H1 (cell line): ENCODE measurements at regions not wholly inside any gene's neighbourhood (a gene's known extent, or its start where the extent isn't known, plus 50 kb on each side); places are given as distances from the start of the nearest gene placed in this dataset.

Experiments used
- CTCF ChIA-PET: fragments of 300-600 bp; sonication (Branson Sonifier 250); formaldehyde crosslinking; loops from one replicate; lab custom pipeline; 2021; ENCODE audit not compliant: partially characterized antibody; lab: Charles Lee
- POLR2A ChIA-PET: fragments of 300-600 bp; sonication (Branson Sonifier 250); formaldehyde crosslinking; loops from one replicate; lab custom pipeline; 2021; ENCODE audit warnings: inconsistent platforms; ENCODE audit not compliant: partially characterized antibody; lab: Charles Lee
- DNase-seq, 2 experiments: peaks; one replicate each; pipeline versions ENCODE4 v3.0.0 to v3.0.0-alpha.2; 2010 to 2022; ENCODE audit warnings: low spot score in 2 of 2, low read depth in 1 of 2, mixed read lengths in 1 of 2
- FAIRE-seq: peaks from 2 replicates; lab custom pipeline; 2011; peaks lifted over from hg19 to GRCh38; lab: Jason Lieb, UNC
- H2AFZ ChIP-seq: 2 replicates; pipeline ENCODE4 v1.8.1; 2012; ENCODE audit warnings: low read length, inconsistent platforms
- H2AK5ac ChIP-seq: 2 replicates; pipeline ENCODE4 v1.6.1; 2013; ENCODE audit warnings: low read depth, low read length
- H2BK120ac ChIP-seq: replicated peaks from 2 replicates; pipeline ENCODE3; 2013; ENCODE audit warnings: low read depth, low read length, inconsistent platforms
- H2BK12ac ChIP-seq: 2 replicates; pipeline ENCODE4 v1.6.1; 2013; ENCODE audit warnings: low read depth, low read length
- H2BK15ac ChIP-seq: 2 replicates; pipeline ENCODE4 v1.6.1; 2013; ENCODE audit warnings: low read length
- H2BK20ac ChIP-seq: 2 replicates; pipeline ENCODE4 v1.6.1; 2013; ENCODE audit warnings: low read length
- H2BK5ac ChIP-seq: 2 replicates; pipeline ENCODE4 v1.6.1; 2013; ENCODE audit warnings: low read depth, low read length
- H3K14ac ChIP-seq: 2 replicates; pipeline ENCODE4 v1.6.1; 2013; ENCODE audit warnings: inconsistent platforms; ENCODE audit not compliant: insufficient read length
- H3K18ac ChIP-seq: 2 replicates; pipeline ENCODE4 v1.6.1; 2013; ENCODE audit warnings: low read length; ENCODE audit errors: extremely low read depth
- H3K23ac ChIP-seq: 2 replicates; pipeline ENCODE4 v1.6.1; 2013; ENCODE audit warnings: inconsistent platforms; ENCODE audit not compliant: insufficient read length
- H3K23me2 ChIP-seq: 2 replicates; pipeline ENCODE4 v1.6.1; 2013; ENCODE audit warnings: low read depth, low read length
- H3K27ac ChIP-seq: 2 replicates; pipeline ENCODE4 v1.6.1; 2011; ENCODE audit warnings: low read depth, low read length, inconsistent platforms
- H3K27me3 ChIP-seq, 4 experiments: replicated peaks in 1 of 4; 1 replicate in 1 of 4; 2 replicates in 3 of 4; pipeline versions ENCODE4 v1.6.1 to v1.8.1; 2011 to 2013; ENCODE audit warnings: low read length in 3 of 4, mild to moderate bottlenecking in 3 of 4, inconsistent platforms in 2 of 4, mixed read lengths in 2 of 4, moderate library complexity in 1 of 4; ENCODE audit not compliant: control insufficient read depth in 3 of 4, insufficient read depth in 3 of 4; ENCODE audit errors: extremely low read depth in 1 of 4
- H3K36me3 ChIP-seq, 4 experiments: 2 replicates each; pipeline versions ENCODE4 v1.6.1 to v1.8.1; 2011 to 2013; ENCODE audit warnings: mild to moderate bottlenecking in 4 of 4, low read length in 3 of 4, moderate library complexity in 2 of 4, control low read depth in 1 of 4, inconsistent platforms in 1 of 4; ENCODE audit not compliant: insufficient read depth in 4 of 4, control insufficient read depth in 2 of 4
- H3K4ac ChIP-seq: replicated peaks from 2 replicates; pipeline ENCODE3; 2013; ENCODE audit warnings: low read length, low read depth, mixed read lengths, inconsistent platforms; ENCODE audit not compliant: insufficient read length
- H3K4me1 ChIP-seq, 4 experiments: replicated peaks in 1 of 4; 1 replicate in 1 of 4; 2 replicates in 3 of 4; pipeline versions ENCODE4 v1.6.1 to v1.8.1; 2011 to 2013; ENCODE audit warnings: low read length in 3 of 4, inconsistent platforms in 2 of 4, mixed read lengths in 1 of 4; ENCODE audit not compliant: insufficient read depth in 4 of 4, control insufficient read depth in 3 of 4
- H3K4me2 ChIP-seq, 2 experiments: 2 replicates each; pipeline versions ENCODE4 v1.6.1 to v1.8.1; 2011 to 2013; ENCODE audit warnings: low read depth in 2 of 2, low read length in 2 of 2, control low read depth in 1 of 2, inconsistent platforms in 1 of 2, mild to moderate bottlenecking in 1 of 2; ENCODE audit not compliant: insufficient read depth in 1 of 2
- H3K4me3 ChIP-seq, 4 experiments: fragments of 200-600, 300-600 bp in 1 of 4; sonication (generic), shearing (Covaris generic), sonication (Bioruptor Twin) in 1 of 4; 2 replicates each; pipeline versions ENCODE4 v1.5.1 to v1.8.1; 2011 to 2016; ENCODE audit warnings: low read length in 4 of 4, low read depth in 3 of 4, control low read depth in 2 of 4, inconsistent platforms in 2 of 4, mild to moderate bottlenecking in 2 of 4, mixed read lengths in 1 of 4, moderate library complexity in 1 of 4; ENCODE audit not compliant: insufficient read depth in 2 of 4; ENCODE audit errors: extremely low read depth in 1 of 4
- H3K56ac ChIP-seq: replicated peaks from 2 replicates; pipeline ENCODE3; 2013; ENCODE audit warnings: low read depth, mild to moderate bottlenecking, mixed read lengths, low read length, inconsistent platforms; ENCODE audit not compliant: insufficient read length
- H3K79me1 ChIP-seq: 2 replicates; pipeline ENCODE4 v1.6.1; 2013; ENCODE audit warnings: low read depth, low read length, control low read depth
- H3K79me2 ChIP-seq, 2 experiments: 2 replicates each; pipeline versions ENCODE4 v1.6.1 to v1.8.1; 2012 to 2013; ENCODE audit warnings: low read length in 2 of 2, mild to moderate bottlenecking in 2 of 2, inconsistent platforms in 1 of 2; ENCODE audit not compliant: insufficient read depth in 2 of 2, control insufficient read depth in 1 of 2
- H3K9ac ChIP-seq, 4 experiments: replicated peaks in 1 of 4; 1 replicate in 1 of 4; 2 replicates in 3 of 4; pipeline versions ENCODE4 v1.6.1 to v1.8.1; 2011 to 2013; ENCODE audit warnings: low read depth in 3 of 4, low read length in 3 of 4, control low read depth in 2 of 4, mild to moderate bottlenecking in 2 of 4, moderate library complexity in 2 of 4, inconsistent platforms in 1 of 4; ENCODE audit errors: extremely low read depth in 1 of 4
- H3K9me3 ChIP-seq, 2 experiments: 2 replicates each; pipeline versions ENCODE4 v1.6.1 to v1.8.1; 2012 to 2013; ENCODE audit warnings: mild to moderate bottlenecking in 2 of 2, moderate library complexity in 2 of 2, control low read depth in 1 of 2, inconsistent platforms in 1 of 2, low read depth in 1 of 2, low read length in 1 of 2, mixed read lengths in 1 of 2; ENCODE audit not compliant: insufficient read depth in 2 of 2
- H4K20me1 ChIP-seq, 2 experiments: replicated peaks in 1 of 2; 2 replicates each; pipeline versions ENCODE3 to v1.8.1; 2011 to 2013; ENCODE audit warnings: inconsistent platforms in 2 of 2, low read length in 2 of 2, mild to moderate bottlenecking in 1 of 2; ENCODE audit not compliant: insufficient read depth in 2 of 2, control insufficient read depth in 1 of 2
- H4K5ac ChIP-seq: 2 replicates; pipeline ENCODE4 v1.6.1; 2013; ENCODE audit warnings: low read length, low read depth, mixed read lengths, inconsistent platforms; ENCODE audit not compliant: insufficient read length
- H4K8ac ChIP-seq: 2 replicates; pipeline ENCODE4 v1.8.0; 2013; ENCODE audit warnings: mild to moderate bottlenecking, moderate library complexity, low read length, inconsistent platforms; ENCODE audit not compliant: insufficient read depth; ENCODE audit errors: extremely low read depth
- H4K91ac ChIP-seq: replicated peaks from 2 replicates; pipeline ENCODE3; 2013; ENCODE audit warnings: low read length, mixed read lengths, inconsistent platforms; ENCODE audit not compliant: insufficient read length
- ASH2L ChIP-seq: fragments of 200-600, 300-600 bp; sonication (generic); IDR thresholded peaks from one replicate; pipeline ENCODE4 v1.7.1; 2017; ENCODE audit warnings: low read length
- BCL11A ChIP-seq, 2 experiments: IDR thresholded peaks; one replicate each; pipeline ENCODE4 v1.6.1; 2011; ENCODE audit warnings: low read depth in 2 of 2, low read length in 2 of 2, mild to moderate bottlenecking in 2 of 2
- EP300 ChIP-seq, 2 experiments: IDR thresholded peaks; 1 replicate in 1 of 2; 2 replicates in 1 of 2; pipeline ENCODE4 v1.6.1; 2011 to 2012; ENCODE audit warnings: low read depth in 2 of 2, low read length in 2 of 2, mild to moderate bottlenecking in 2 of 2, borderline replicate concordance in 1 of 2, inconsistent platforms in 1 of 2, moderate library complexity in 1 of 2
- FOSL1 ChIP-seq: IDR thresholded peaks from 2 replicates; pipeline ENCODE4 v1.6.1; 2011; ENCODE audit warnings: mild to moderate bottlenecking, low read depth, low read length, moderate library complexity; ENCODE audit not compliant: insufficient read depth
- GTF2F1 ChIP-seq: IDR thresholded peaks from 2 replicates; pipeline ENCODE4 v1.6.1; 2012; ENCODE audit warnings: low read depth, low read length, improper control_type of control experiment, borderline replicate concordance
- PHF8 ChIP-seq: fragments of 200-600 bp; sonication (generic); conservative IDR thresholded peaks from 2 replicates; pipeline ENCODE4 v1.7.1; 2012; ENCODE audit warnings: low read depth, mild to moderate bottlenecking, inconsistent platforms, low read length, moderate library complexity
- RAD21 ChIP-seq, 2 experiments: IDR thresholded peaks in 1 of 2; conservative IDR thresholded peaks in 1 of 2; 2 replicates each; pipeline ENCODE4 v1.6.1; 2011; ENCODE audit warnings: low read depth in 2 of 2, low read length in 2 of 2, improper control_type of control experiment in 1 of 2, inconsistent platforms in 1 of 2, mild to moderate bottlenecking in 1 of 2, moderate library complexity in 1 of 2
- SAP30 ChIP-seq: fragments of 300-600 bp; sonication (generic); IDR thresholded peaks from 2 replicates; pipeline ENCODE4 v1.7.1; 2012; ENCODE audit warnings: low read length, moderate library complexity, mild to moderate bottlenecking, inconsistent platforms; ENCODE audit not compliant: insufficient read depth, insufficient replicate concordance
- SIX5 ChIP-seq: IDR thresholded peaks from 2 replicates; pipeline ENCODE4 v1.6.1; 2011; ENCODE audit warnings: mild to moderate bottlenecking, low read depth, low read length
- TCF12 ChIP-seq: IDR thresholded peaks from 2 replicates; pipeline ENCODE4 v1.6.1; 2011; ENCODE audit warnings: low read depth, mild to moderate bottlenecking, low read length
- ZNF274 ChIP-seq: IDR thresholded peaks from 2 replicates; pipeline ENCODE4 v1.7.0; 2012; ENCODE audit warnings: low read length, borderline replicate concordance; ENCODE audit errors: extremely low read depth
- WGBS, 2 experiments: shearing (Covaris generic) in 1 of 2; methylation state at CpG; one replicate each; pipeline versions ENCODE4 v1.1.6 to v1.1.7; 2013 to 2015; ENCODE audit warnings: low lambda C conversion rate in 2 of 2, mixed read lengths in 2 of 2, inconsistent platforms in 1 of 2, low coverage in 1 of 2, missing lambda C conversion rate in 1 of 2; ENCODE audit not compliant: insufficient replicate concordance in 2 of 2, insufficient coverage in 1 of 2, insufficient read length in 1 of 2; ENCODE audit errors: extremely low coverage in 1 of 2, missing lambda C conversion rate in 1 of 2; 5-methylcytosine and 5-hydroxymethylcytosine counted together

GRCh38 chr10:85266808-85267207, 938.4 kb downstream of the CCSER2 start:
- Histone ChIP-seq H3K27me3 (no peaks in the 10 kb centered on the region), H2BK20ac (no peak overlapping the region), H3K14ac (no peak overlapping the region), H4K20me1 (no peaks in the 10 kb centered on the region), H2BK5ac (no peak overlapping the region), H2BK120ac (no peak overlapping the region), H3K23ac (no peak overlapping the region), H3K4ac (no peak overlapping the region), H3K23me2 (no peaks in the 10 kb centered on the region), H3K56ac (no peak overlapping the region), H2BK12ac (no peak overlapping the region), H3K36me3 (no peaks in the 10 kb centered on the region), H2BK15ac (no peak overlapping the region), H3K4me2 (no peak overlapping the region), H3K4me3 (no peak overlapping the region), H3K27ac (no peak overlapping the region), H2AFZ (no peak overlapping the region), H2AK5ac (no peak overlapping the region), H3K18ac (no peak overlapping the region), H4K5ac (no peak overlapping the region), H3K79me2 (no peaks in the 10 kb centered on the region), H3K9ac (no peak overlapping the region), H3K79me1 (no peaks in the 10 kb centered on the region), H4K8ac (no peak overlapping the region), H4K91ac (no peak overlapping the region), H3K4me1 (no peaks in the 10 kb centered on the region), H3K9me3 (no peaks in the 10 kb centered on the region; a peak in 2 of 4 replicates)
- no peak for DNase-seq
- TF ChIP-seq BCL11A (IDR thresholded peaks at IDR 0.05; ENCODE audit: low read depth in 2 of 2, low read length in 2 of 2) (no peak), SAP30 (no peak), PHF8 (no peak), TCF12 (no peak), ASH2L (no peak), SIX5 (no peak), ZNF274 (no peak), RAD21 (IDR thresholded peaks at IDR 0.05 in 1 of 2, conservative IDR thresholded peaks at IDR 0.05 in 1 of 2; ENCODE audit: low read depth in 2 of 2, low read length in 2 of 2) (no peak), GTF2F1 (no peak), FOSL1 (no peak), EP300 (IDR thresholded peaks at IDR 0.05; ENCODE audit: borderline replicate concordance in 1 of 2, low read depth in 2 of 2, low read length in 2 of 2) (no peak)
- POLR2A ChIA-PET: no interaction called here
- WGBS, 2 experiments: 100% methylated on average over 1 of the region's 1 CpG; no CpG with 5 or more reads in 1 of the 2 experiments
- FAIRE-seq: no peak
- CTCF ChIA-PET: interaction anchor here (1.3 kb wide), 1 partner anchor 182 kb away, joined by 3 read pairs; no protein-coding TSS in a partner anchor
